HCT116 (cell line): ENCODE measurements at regions not wholly inside any gene's neighbourhood (a gene's known extent, or its start where the extent isn't known, plus 50 kb on each side); places are given as distances from the start of the nearest gene placed in this dataset.

Experiments
- ATAC-seq: fragments of 200-7000 bp; cut with Tn5 transposase; 2 replicates; pipeline ENCODE4 v1.9.1; 2020; ENCODE audit warnings: mild to moderate bottlenecking, moderate library complexity
- BruUV-seq: library from RNA; stranded (reverse); fragments of 400-500 nt; replicated peaks from 2 replicates; lab custom pipeline; 2021; lab: Mats Ljungman, UMichigan
- CTCF ChIA-PET: fragments of 300-600 bp; sonication (Branson Sonifier 250); formaldehyde crosslinking; loops from one replicate; lab custom pipeline; 2021; ENCODE audit warnings: antibody characterized with exemption; lab: Charles Lee
- POLR2A ChIA-PET: fragments of 300-600, 350-600 bp; sonication (Branson Sonifier 250); formaldehyde crosslinking; loops from one replicate; lab custom pipeline; 2021; ENCODE audit warnings: antibody characterized with exemption; lab: Charles Lee
- RAD21 ChIA-PET, 2 experiments: fragments of 300-600 bp; sonication (Branson Sonifier 250); formaldehyde crosslinking; loops; one replicate each; lab custom pipeline; 2023; ENCODE audit warnings: low total read pairs in 2 of 2; ENCODE audit not compliant: uncharacterized antibody in 2 of 2, unreplicated experiment in 2 of 2, low non-redundant PET in 1 of 2; lab: Charles Lee
- DNase-seq: peaks from one replicate; pipeline ENCODE4 v3.0.0-alpha.2; 2010; ENCODE audit warnings: low read depth, low spot score
- H2AFZ ChIP-seq: fragments of 200-600 bp; shearing (Covaris generic), sonication (generic); 2 replicates; pipeline ENCODE4 v1.6.1; 2017; ENCODE audit warnings: low read depth, mixed run types, mixed read lengths, antibody characterized with exemption, low read length; ENCODE audit not compliant: poor library complexity, severe bottlenecking
- H3K27ac ChIP-seq: 2 replicates; pipeline ENCODE4 v1.5.1; 2012; ENCODE audit warnings: low read depth, low read length
- H3K27me3 ChIP-seq: fragments of 200-600 bp; sonication (generic); 2 replicates; pipeline ENCODE4 v1.6.1; 2016; ENCODE audit warnings: mixed run types, low read length, mixed read lengths; ENCODE audit not compliant: insufficient read depth
- H3K36me3 ChIP-seq, 2 experiments: fragments of 200-500 bp in 1 of 2; fragments of 200-600 bp in 1 of 2; sonication (Bioruptor generic) in 1 of 2; sonication (generic) in 1 of 2; 2 replicates each; pipeline versions ENCODE4 v1.5.1 to v1.6.1; 2014 to 2016; ENCODE audit warnings: low read length in 2 of 2, inconsistent platforms in 1 of 2, mixed read lengths in 1 of 2, mixed run types in 1 of 2; ENCODE audit not compliant: insufficient read depth in 2 of 2, control insufficient read depth in 1 of 2
- H3K4me1 ChIP-seq, 2 experiments: fragments of 200-600 bp in 1 of 2; sonication (generic) in 1 of 2; 2 replicates each; pipeline versions ENCODE4 v1.5.1 to v1.6.1; 2012 to 2017; ENCODE audit warnings: low read length in 2 of 2, inconsistent platforms in 1 of 2, mild to moderate bottlenecking in 1 of 2, mixed read lengths in 1 of 2, mixed run types in 1 of 2, moderate library complexity in 1 of 2; ENCODE audit not compliant: insufficient read depth in 2 of 2, control insufficient read depth in 1 of 2
- H3K4me2 ChIP-seq: fragments of 200-600 bp; sonication (generic); 2 replicates; pipeline ENCODE4 v1.6.1; 2017; ENCODE audit warnings: mixed run types, low read length, mixed read lengths
- H3K4me3 ChIP-seq, 2 experiments: fragments of 200-600 bp in 1 of 2; sonication (generic) in 1 of 2; replicated peaks in 1 of 2; 2 replicates each; pipeline ENCODE4 v1.5.1; 2011 to 2016; ENCODE audit warnings: low read length in 2 of 2, control low read depth in 1 of 2, low read depth in 1 of 2, mild to moderate bottlenecking in 1 of 2, mixed read lengths in 1 of 2, mixed run types in 1 of 2
- H3K79me2 ChIP-seq: fragments of 200-600 bp; sonication (generic); 2 replicates; pipeline ENCODE4 v1.6.1; 2017; ENCODE audit warnings: mild to moderate bottlenecking, mixed run types, low read length, moderate library complexity, mixed read lengths; ENCODE audit not compliant: insufficient read depth
- H3K9ac ChIP-seq: fragments of 200-600 bp; sonication (generic); 2 replicates; pipeline ENCODE4 v1.6.1; 2016; ENCODE audit warnings: low read length, mixed read lengths
- H3K9me2 ChIP-seq: fragments of 200-600 bp; sonication (generic), shearing (Covaris generic); 2 replicates; pipeline ENCODE4 v1.6.1; 2017; ENCODE audit warnings: mixed run types, mild to moderate bottlenecking, moderate library complexity; ENCODE audit not compliant: insufficient read depth
- H3K9me3 ChIP-seq, 2 experiments: fragments of 200-500 bp in 1 of 2; fragments of 200-600 bp in 1 of 2; sonication (Bioruptor generic) in 1 of 2; sonication (generic) in 1 of 2; 2 replicates each; pipeline ENCODE4 v1.6.1; 2014 to 2017; ENCODE audit warnings: low read length in 2 of 2, mixed read lengths in 2 of 2, inconsistent platforms in 1 of 2, low read depth in 1 of 2, mild to moderate bottlenecking in 1 of 2, mixed run types in 1 of 2, moderate library complexity in 1 of 2; ENCODE audit not compliant: control insufficient read depth in 1 of 2, insufficient read depth in 1 of 2
- H4K20me1 ChIP-seq: fragments of 200-600 bp; sonication (generic), shearing (Covaris generic); 2 replicates; pipeline ENCODE4 v1.6.1; 2017; ENCODE audit warnings: mixed run types, mild to moderate bottlenecking, moderate library complexity; ENCODE audit not compliant: insufficient read depth
- ATF3 ChIP-seq: IDR thresholded peaks from 2 replicates; pipeline ENCODE4 v1.6.1; 2012
- CBX3 ChIP-seq: IDR thresholded peaks from 2 replicates; pipeline ENCODE4 v1.6.1; 2012; ENCODE audit warnings: low read depth
- CEBPB ChIP-seq: IDR thresholded peaks from 2 replicates; pipeline ENCODE4 v1.6.1; 2012; ENCODE audit warnings: low read depth
- CTCF ChIP-seq, 3 experiments: fragments of 200-600 bp in 1 of 3; sonication (generic) in 1 of 3; IDR thresholded peaks in 2 of 3; conservative IDR thresholded peaks in 1 of 3; 2 replicates each; pipeline ENCODE4 v1.5.1; 2012 to 2017; ENCODE audit warnings: low read depth in 2 of 3, low read length in 2 of 3, antibody characterized with exemption in 1 of 3, borderline replicate concordance in 1 of 3, control low read depth in 1 of 3, mild to moderate bottlenecking in 1 of 3, mixed read lengths in 1 of 3, mixed run types in 1 of 3, moderate library complexity in 1 of 3; ENCODE audit not compliant: insufficient read depth in 1 of 3
- EGR1 ChIP-seq: IDR thresholded peaks from 2 replicates; pipeline ENCODE4 v1.6.1; 2012; ENCODE audit warnings: low read depth
- ELF1 ChIP-seq: IDR thresholded peaks from 2 replicates; pipeline ENCODE4 v1.6.1; 2012; ENCODE audit warnings: low read depth, borderline replicate concordance
- EZH2 ChIP-seq: fragments of 200-600 bp; sonication (generic); IDR thresholded peaks from 2 replicates; pipeline ENCODE4 v1.6.1; 2017; ENCODE audit warnings: antibody characterized with exemption, mixed run types
- FOSL1 ChIP-seq: IDR thresholded peaks from 2 replicates; pipeline ENCODE4 v1.6.1; 2012; ENCODE audit warnings: low read depth
- JUND ChIP-seq: IDR thresholded peaks from 2 replicates; pipeline ENCODE4 v1.6.1; 2012
- POLR2A ChIP-seq: IDR thresholded peaks from 2 replicates; pipeline ENCODE4 v1.7.0; 2011; ENCODE audit warnings: borderline replicate concordance; ENCODE audit not compliant: insufficient read depth, insufficient read length; ENCODE audit errors: extremely low read depth
- RAD21 ChIP-seq: IDR thresholded peaks from 2 replicates; pipeline ENCODE4 v1.6.1; 2012; ENCODE audit warnings: low read depth, mild to moderate bottlenecking
- REST ChIP-seq: IDR thresholded peaks from 2 replicates; pipeline ENCODE4 v1.6.1; 2012; ENCODE audit warnings: low read depth
- SIN3A ChIP-seq: IDR thresholded peaks from 2 replicates; pipeline ENCODE4 v1.6.1; 2012; ENCODE audit warnings: low read depth
- SP1 ChIP-seq: IDR thresholded peaks from 2 replicates; pipeline ENCODE4 v1.6.1; 2012; ENCODE audit warnings: low read depth
- SRF ChIP-seq: IDR thresholded peaks from 2 replicates; pipeline ENCODE4 v1.6.1; 2012; ENCODE audit warnings: low read depth
- TCF7L2 ChIP-seq: IDR thresholded peaks from 2 replicates; pipeline ENCODE4 v1.7.0; 2011; ENCODE audit warnings: borderline replicate concordance, inconsistent platforms; ENCODE audit not compliant: insufficient read depth, insufficient read length; ENCODE audit errors: extremely low read depth
- YY1 ChIP-seq: IDR thresholded peaks from 2 replicates; pipeline ENCODE4 v1.6.1; 2011; ENCODE audit warnings: low read length, low read depth, moderate library complexity, mild to moderate bottlenecking; ENCODE audit not compliant: insufficient replicate concordance; ENCODE audit errors: extremely low read depth
- ZFX ChIP-seq: fragments of 450-650 bp; IDR thresholded peaks from 2 replicates; pipeline ENCODE4 v1.6.1; 2017
- ZNF274 ChIP-seq: fragments of 200-500 bp; sonication (Bioruptor generic); IDR thresholded peaks from 2 replicates; pipeline ENCODE4 v1.6.1; 2014; ENCODE audit warnings: mild to moderate bottlenecking, low read depth, low read length, inconsistent platforms
- intact Hi-C: fragments of 100-400 bp; cut with micrococcal nuclease; formaldehyde crosslinking; loops from 2 replicates; pipeline ENCODE4 v1.10.0; 2022
- TF ChIP-seq, protein P1 (sequence below): IDR thresholded peaks from 2 replicates; pipeline ENCODE4 v1.6.1; 2011; ENCODE audit warnings: mild to moderate bottlenecking, low read length, moderate library complexity; ENCODE audit not compliant: insufficient replicate concordance; ENCODE audit errors: extremely low read depth

DNA sequence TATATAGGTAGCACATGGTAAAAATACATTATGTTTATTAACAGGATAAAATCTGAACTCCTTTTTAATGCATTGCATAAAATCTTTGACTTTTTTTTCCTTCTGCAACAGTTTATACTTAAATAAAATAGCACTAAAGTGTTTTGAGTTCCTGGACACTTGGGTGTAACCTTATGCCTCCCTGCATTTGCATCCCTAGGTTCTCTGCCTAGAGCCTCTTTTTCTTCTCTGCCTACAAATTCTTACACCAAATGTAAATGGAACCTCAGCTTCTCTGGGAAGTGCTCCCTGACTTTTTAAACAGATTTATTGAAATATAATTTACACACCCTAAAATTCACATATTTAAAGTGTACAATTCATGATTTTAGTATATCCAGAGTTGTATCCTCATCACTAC, 1017.6 kb downstream of the CNTNAP5 start:
- no peak overlapping the region for H3K9ac ChIP-seq
- H3K79me2 ChIP-seq, result no peaks in the 10 kb centered on the region
- H3K36me3 ChIP-seq, result no peaks in the 10 kb centered on the region
- no peak overlapping the region for H3K27ac ChIP-seq
- ChIA-PET CTCF (no interaction called here), POLR2A (no interaction called here), RAD21 (no interaction called here)
- no TSS peak for BruUV-seq
- H4K20me1 ChIP-seq, result no peaks in the 10 kb centered on the region
- DNase-seq (no peak), ATAC-seq (no peak)
- no peaks in the 10 kb centered on the region for H3K27me3 ChIP-seq
- H3K4me3 ChIP-seq, result no peak overlapping the region
- peaks cover 0 to 10% of the 10 kb centered on the region in 2 experiments; a peak in 2 of 4 replicates for H3K9me3 ChIP-seq
- H3K4me1 ChIP-seq, result no peaks in the 10 kb centered on the region
- TF ChIP-seq ZFX, result no peak
- TF ChIP-seq POLR2A, result no peak
- TF ChIP-seq YY1, result no peak
- TF ChIP-seq CBX3, result no peak
- TF ChIP-seq SRF, result no peak
- no peak for TF ChIP-seq RAD21
- no peak for TF ChIP-seq FOSL1
- TF ChIP-seq EGR1, result no peak
- TF ChIP-seq SIN3A, result no peak
- no peak for TF ChIP-seq TCF7L2
- no peak for TF ChIP-seq ATF3
- TF ChIP-seq CEBPB, result no peak
- TF ChIP-seq ELF1, result no peak
- no peak for TF ChIP-seq SP1
- TF ChIP-seq ZNF274, result no peak
- no peak for TF ChIP-seq JUND
- TF ChIP-seq REST, result no peak
- TF ChIP-seq CTCF (IDR thresholded peaks at IDR 0.05 in 2 of 3, conservative IDR thresholded peaks at IDR 0.05 in 1 of 3; ENCODE audit: borderline replicate concordance in 1 of 3, insufficient read depth in 1 of 3, low read depth in 2 of 3, low read length in 2 of 3), result no peak
- no peak for TF ChIP-seq EZH2
- TF ChIP-seq, protein P1, sequence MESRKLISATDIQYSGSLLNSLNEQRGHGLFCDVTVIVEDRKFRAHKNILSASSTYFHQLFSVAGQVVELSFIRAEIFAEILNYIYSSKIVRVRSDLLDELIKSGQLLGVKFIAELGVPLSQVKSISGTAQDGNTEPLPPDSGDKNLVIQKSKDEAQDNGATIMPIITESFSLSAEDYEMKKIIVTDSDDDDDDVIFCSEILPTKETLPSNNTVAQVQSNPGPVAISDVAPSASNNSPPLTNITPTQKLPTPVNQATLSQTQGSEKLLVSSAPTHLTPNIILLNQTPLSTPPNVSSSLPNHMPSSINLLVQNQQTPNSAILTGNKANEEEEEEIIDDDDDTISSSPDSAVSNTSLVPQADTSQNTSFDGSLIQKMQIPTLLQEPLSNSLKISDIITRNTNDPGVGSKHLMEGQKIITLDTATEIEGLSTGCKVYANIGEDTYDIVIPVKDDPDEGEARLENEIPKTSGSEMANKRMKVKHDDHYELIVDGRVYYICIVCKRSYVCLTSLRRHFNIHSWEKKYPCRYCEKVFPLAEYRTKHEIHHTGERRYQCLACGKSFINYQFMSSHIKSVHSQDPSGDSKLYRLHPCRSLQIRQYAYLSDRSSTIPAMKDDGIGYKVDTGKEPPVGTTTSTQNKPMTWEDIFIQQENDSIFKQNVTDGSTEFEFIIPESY, result no peak
- no peak overlapping the region for H3K4me2 ChIP-seq
- intact Hi-C loops, result no loop called here
- no peaks in the 10 kb centered on the region for H3K9me2 ChIP-seq
- H2AFZ ChIP-seq, result no peak overlapping the region
